ENCODE measurements at regions not wholly inside any gene's neighbourhood (a gene's known extent, or its start where the extent isn't known, plus 50 kb on each side); places are given as distances from the start of the nearest gene placed in this dataset.
"Not testable (repeated sequence)": the region's sequence is repeated elsewhere in the genome, so short reads cannot be mapped to it uniquely, and the experiment has no call there.

GRCh38 chr5:51685419-51685818 is 302.2 kb downstream of the ISL1 start:
- Histone ChIP-seq H3K4me1 (ENCODE audit: insufficient read depth, poor library complexity, severe bottlenecking) (no peaks in the 10 kb centered on the region), H3K4me3 (ENCODE audit: severe bottlenecking) (no peak overlapping the region), H3K27ac (ENCODE audit: poor library complexity, severe bottlenecking) (no peak overlapping the region), H3K27me3 (ENCODE audit: insufficient read depth, poor library complexity, severe bottlenecking) (no peaks in the 10 kb centered on the region), H3K9me3 (ENCODE audit: severe bottlenecking) (no peaks in the 10 kb centered on the region), H3K36me3 (ENCODE audit: low read depth) (no peaks in the 10 kb centered on the region)
- DNase-seq (ENCODE audit: low spot score) (no peak), ATAC-seq (ENCODE audit: low read depth) (no peak)
- TF ChIP-seq CTCF (IDR thresholded peaks at IDR 0.05; ENCODE audit: poor library complexity, severe bottlenecking) = no peak

- no peak for TF ChIP-seq CTCF (IDR thresholded peaks at IDR 0.05; ENCODE audit: poor library complexity, severe bottlenecking)
- ATAC-seq (ENCODE audit: low read depth) (no peak), DNase-seq (ENCODE audit: low spot score) (no peak)
- Histone ChIP-seq H3K4me1 (ENCODE audit: insufficient read depth, poor library complexity, severe bottlenecking) (no peaks in the 10 kb centered on the region), H3K4me3 (ENCODE audit: severe bottlenecking) (no peak overlapping the region), H3K9me3 (ENCODE audit: severe bottlenecking) (no peaks in the 10 kb centered on the region), H3K27ac (ENCODE audit: poor library complexity, severe bottlenecking) (no peak overlapping the region), H3K27me3 (ENCODE audit: insufficient read depth, poor library complexity, severe bottlenecking) (no peaks in the 10 kb centered on the region), H3K36me3 (ENCODE audit: low read depth) (no peaks in the 10 kb centered on the region)
Measured at GRCh38 chr5:51686622-51687021, 303.4 kb downstream of the ISL1 start.

- no peaks in the 10 kb centered on the region for H3K36me3 ChIP-seq (ENCODE audit: low read depth)
- TF ChIP-seq CTCF (IDR thresholded peaks at IDR 0.05; ENCODE audit: poor library complexity, severe bottlenecking) = no peak
- no peaks in the 10 kb centered on the region for H3K4me1 ChIP-seq (ENCODE audit: insufficient read depth, poor library complexity, severe bottlenecking)
- no peaks in the 10 kb centered on the region for H3K27me3 ChIP-seq (ENCODE audit: insufficient read depth, poor library complexity, severe bottlenecking)
- no peak for ATAC-seq (ENCODE audit: low read depth)
- no peak overlapping the region for H3K4me3 ChIP-seq (ENCODE audit: severe bottlenecking)
- no peak overlapping the region for H3K27ac ChIP-seq (ENCODE audit: poor library complexity, severe bottlenecking)
- no peak for DNase-seq (ENCODE audit: low spot score)
- no peaks in the 10 kb centered on the region for H3K9me3 ChIP-seq (ENCODE audit: severe bottlenecking)
Measured at GRCh38 chr5:51691538-51692079, 308.4 kb downstream of the ISL1 start.

- no peak overlapping the region for H3K27ac ChIP-seq (ENCODE audit: poor library complexity, severe bottlenecking)
- no peaks in the 10 kb centered on the region for H3K4me1 ChIP-seq (ENCODE audit: insufficient read depth, poor library complexity, severe bottlenecking)
- no peaks in the 10 kb centered on the region for H3K36me3 ChIP-seq (ENCODE audit: low read depth)
- H3K27me3 ChIP-seq (ENCODE audit: insufficient read depth, poor library complexity, severe bottlenecking) = no peaks in the 10 kb centered on the region
- no peak for DNase-seq (ENCODE audit: low spot score)
- H3K9me3 ChIP-seq (ENCODE audit: severe bottlenecking) = no peaks in the 10 kb centered on the region
- ATAC-seq (ENCODE audit: low read depth) = no peak
- no peak overlapping the region for H3K4me3 ChIP-seq (ENCODE audit: severe bottlenecking)
- no peak for TF ChIP-seq CTCF (IDR thresholded peaks at IDR 0.05; ENCODE audit: poor library complexity, severe bottlenecking)
Measured at GRCh38 chr5:51694826-51695225, 311.6 kb downstream of the ISL1 start.

- no peak for TF ChIP-seq CTCF (IDR thresholded peaks at IDR 0.05; ENCODE audit: poor library complexity, severe bottlenecking)
- DNase-seq (ENCODE audit: low spot score) (no peak), ATAC-seq (ENCODE audit: low read depth) (no peak)
- Histone ChIP-seq H3K4me1 (ENCODE audit: insufficient read depth, poor library complexity, severe bottlenecking) (no peaks in the 10 kb centered on the region), H3K27me3 (ENCODE audit: insufficient read depth, poor library complexity, severe bottlenecking) (no peaks in the 10 kb centered on the region), H3K36me3 (ENCODE audit: low read depth) (no peaks in the 10 kb centered on the region), H3K9me3 (ENCODE audit: severe bottlenecking) (no peaks in the 10 kb centered on the region), H3K27ac (ENCODE audit: poor library complexity, severe bottlenecking) (no peak overlapping the region), H3K4me3 (ENCODE audit: severe bottlenecking) (no peak overlapping the region)
Measured at GRCh38 chr5:51696122-51696521, 312.9 kb downstream of the ISL1 start.

- H3K9me3 ChIP-seq (ENCODE audit: severe bottlenecking); H3K27me3 ChIP-seq (ENCODE audit: insufficient read depth, poor library complexity, severe bottlenecking); H3K4me1 ChIP-seq (ENCODE audit: insufficient read depth, poor library complexity, severe bottlenecking); H3K4me3 ChIP-seq (ENCODE audit: severe bottlenecking); H3K36me3 ChIP-seq (ENCODE audit: low read depth); ATAC-seq (ENCODE audit: low read depth); H3K27ac ChIP-seq (ENCODE audit: poor library complexity, severe bottlenecking); DNase-seq (ENCODE audit: low spot score): not testable (repeated sequence)
Measured at GRCh38 chr5:51702046-51702445, 318.8 kb downstream of the ISL1 start.

All from RWPE2 (cell line).